OCI-LY3 (cell line): ENCODE measurements at regions not wholly inside any gene's neighbourhood (a gene's known extent, or its start where the extent isn't known, plus 50 kb on each side); places are given as distances from the start of the nearest gene placed in this dataset.

ENCODE experiments used
- H2AFZ ChIP-seq: fragments of 200-600, 300-600 bp; shearing (Covaris generic); 2 replicates; pipeline ENCODE4 v1.6.0; 2014; ENCODE audit warnings: antibody characterized with exemption, low read depth, low read length
- H3K27ac ChIP-seq: fragments of 200-600, 300-600 bp; sonication (generic); 2 replicates; pipeline ENCODE4 v1.5.1; 2014; ENCODE audit warnings: mild to moderate bottlenecking, low read length, moderate library complexity, mixed read lengths
- H3K27me3 ChIP-seq: fragments of 200-600, 300-600 bp; sonication (generic); 2 replicates; pipeline ENCODE4 v1.6.1; 2014; ENCODE audit warnings: low read depth, low read length, mixed read lengths
- H3K36me3 ChIP-seq: fragments of 200-600, 300-600 bp; sonication (generic); replicated peaks from 2 replicates; pipeline ENCODE3; 2014; ENCODE audit warnings: low read depth, low read length, mixed read lengths
- H3K4me1 ChIP-seq: fragments of 300-600, 200-600 bp; sonication (generic); 2 replicates; pipeline ENCODE4 v1.6.1; 2014; ENCODE audit warnings: low read length, mixed read lengths
- H3K4me2 ChIP-seq: fragments of 200-600, 300-600 bp; sonication (generic); 2 replicates; pipeline ENCODE4 v1.6.1; 2014; ENCODE audit warnings: low read length, mixed read lengths
- H3K4me3 ChIP-seq: fragments of 300-600, 200-600 bp; sonication (generic); 2 replicates; pipeline ENCODE4 v1.5.1; 2014; ENCODE audit warnings: antibody characterized with exemption, mild to moderate bottlenecking, low read length, moderate library complexity
- H3K79me2 ChIP-seq: fragments of 300-600, 200-600 bp; shearing (Covaris generic); 2 replicates; pipeline ENCODE4 v1.6.1; 2014; ENCODE audit warnings: mild to moderate bottlenecking, low read length, mixed read lengths
- H3K9ac ChIP-seq: fragments of 300-600, 200-600 bp; shearing (Covaris generic); 2 replicates; pipeline ENCODE4 v1.6.0; 2014; ENCODE audit warnings: mild to moderate bottlenecking, low read length, moderate library complexity
- H3K9me3 ChIP-seq: fragments of 200-600, 300-600 bp; shearing (Covaris generic); 2 replicates; pipeline ENCODE4 v1.6.1; 2014; ENCODE audit warnings: low read length, mixed read lengths; ENCODE audit not compliant: insufficient read depth
- H4K20me1 ChIP-seq: fragments of 200-600, 300-600 bp; sonication (generic); 2 replicates; pipeline ENCODE4 v1.6.1; 2016; ENCODE audit warnings: low read length, mixed read lengths; ENCODE audit not compliant: insufficient read depth
- CTCF ChIP-seq: fragments of 200-600, 300-600 bp; sonication (generic); IDR thresholded peaks from 2 replicates; pipeline ENCODE4 v1.5.1; 2014; ENCODE audit warnings: antibody characterized with exemption, low read length, low read depth
- EZH2phosphoT487 ChIP-seq: fragments of 200-600 bp; shearing (Covaris generic); IDR thresholded peaks from 2 replicates; pipeline ENCODE4 v1.6.1; 2018; ENCODE audit warnings: antibody characterized with exemption, mixed run types, low read depth

GRCh38 chr4:1579001-1579900, 104.9 kb downstream of the FAM53A start:
- H3K27me3 ChIP-seq = no peaks in the 10 kb centered on the region
- H3K4me3 ChIP-seq = no peak overlapping the region
- no peak for TF ChIP-seq EZH2phosphoT487
- TF ChIP-seq CTCF = no peak
- H3K4me1 ChIP-seq = no peaks in the 10 kb centered on the region
- H3K9me3 ChIP-seq = no peaks in the 10 kb centered on the region
- no peaks in the 10 kb centered on the region for H4K20me1 ChIP-seq
- H3K27ac ChIP-seq = no peak overlapping the region
- H3K9ac ChIP-seq = no peak overlapping the region
- no peaks in the 10 kb centered on the region for H3K36me3 ChIP-seq
- H2AFZ ChIP-seq = no peak overlapping the region
- no peak overlapping the region for H3K4me2 ChIP-seq
- no peaks in the 10 kb centered on the region for H3K79me2 ChIP-seq

- Histone ChIP-seq H3K27me3 (no peaks in the 10 kb centered on the region), H2AFZ (no peak overlapping the region), H3K36me3 (no peaks in the 10 kb centered on the region), H3K79me2 (no peaks in the 10 kb centered on the region), H3K4me1 (no peaks in the 10 kb centered on the region), H3K9me3 (no peaks in the 10 kb centered on the region), H4K20me1 (no peaks in the 10 kb centered on the region), H3K4me2 (no peak overlapping the region), H3K9ac (no peak overlapping the region), H3K4me3 (no peak overlapping the region), H3K27ac (no peak overlapping the region)
- TF ChIP-seq EZH2phosphoT487 (no peak), CTCF (no peak)
Observed at GRCh38 chr4:1578251-1578773, 105.8 kb downstream of the FAM53A start.

GRCh38 chr4:1577822-1578217, 106.3 kb downstream of the FAM53A start:
- Histone ChIP-seq H3K4me3 (no peak overlapping the region), H3K27ac (no peak overlapping the region), H3K4me2 (no peak overlapping the region), H3K9ac (no peak overlapping the region), H3K79me2 (no peaks in the 10 kb centered on the region), H2AFZ (no peak overlapping the region), H3K27me3 (no peaks in the 10 kb centered on the region), H3K36me3 (no peaks in the 10 kb centered on the region), H3K9me3 (no peaks in the 10 kb centered on the region), H4K20me1 (no peaks in the 10 kb centered on the region), H3K4me1 (no peaks in the 10 kb centered on the region)
- no peak for TF ChIP-seq EZH2phosphoT487
- TF ChIP-seq CTCF = no peak

- TF ChIP-seq CTCF (no peak), EZH2phosphoT487 (no peak)
- no peak overlapping the region for H3K9ac ChIP-seq
- H3K4me2 ChIP-seq = no peak overlapping the region
Observed at GRCh38 chr4:1576961-1577821, 106.9 kb downstream of the FAM53A start.

More at GRCh38 chr4:1576961-1577821, 106.9 kb downstream of the FAM53A start:
- Histone ChIP-seq H3K9me3 (no peaks in the 10 kb centered on the region), H3K27ac (no peak overlapping the region), H4K20me1 (no peaks in the 10 kb centered on the region), H3K79me2 (no peaks in the 10 kb centered on the region), H3K36me3 (no peaks in the 10 kb centered on the region), H3K27me3 (no peaks in the 10 kb centered on the region), H3K4me3 (no peak overlapping the region), H3K4me1 (no peaks in the 10 kb centered on the region), H2AFZ (no peak overlapping the region)
